ENCODE measurements at regions not wholly inside any gene's neighbourhood (a gene's known extent, or its start where the extent isn't known, plus 50 kb on each side); places are given as distances from the start of the nearest gene placed in this dataset.

- TF ChIP-seq AHDC1 (CRISPR knock-in tag; IDR thresholded peaks at IDR 0.05; ENCODE audit: borderline replicate concordance): peak; percentile 81
- TF ChIP-seq ZC3H4 (CRISPR knock-in tag; IDR thresholded peaks at IDR 0.05; ENCODE audit: borderline replicate concordance): no peak
- TF ChIP-seq ZNF878 (CRISPR knock-in tag; IDR thresholded peaks at IDR 0.05): 0 out of 2 replicates have a peak, but pooled peaks have one; percentile 51
- peak; percentile 91; the same call in 1 of the 2 replicates for TF ChIP-seq SALL1 (CRISPR knock-in tag; IDR thresholded peaks at IDR 0.05)
- no peak for TF ChIP-seq XRCC5 (optimal IDR thresholded peaks at IDR 0.05; ENCODE audit: low read length)
- no peak for TF ChIP-seq ZNF83 (CRISPR knock-in tag; IDR thresholded peaks at IDR 0.05; ENCODE audit: borderline replicate concordance)
- no peak for TF ChIP-seq ATF4 (CRISPR knock-in tag; IDR thresholded peaks at IDR 0.05)
- TF ChIP-seq ARID3A (IDR thresholded peaks at IDR 0.05; ENCODE audit: low read depth, low read length): peak; percentile 63
- TF ChIP-seq, protein P1, sequence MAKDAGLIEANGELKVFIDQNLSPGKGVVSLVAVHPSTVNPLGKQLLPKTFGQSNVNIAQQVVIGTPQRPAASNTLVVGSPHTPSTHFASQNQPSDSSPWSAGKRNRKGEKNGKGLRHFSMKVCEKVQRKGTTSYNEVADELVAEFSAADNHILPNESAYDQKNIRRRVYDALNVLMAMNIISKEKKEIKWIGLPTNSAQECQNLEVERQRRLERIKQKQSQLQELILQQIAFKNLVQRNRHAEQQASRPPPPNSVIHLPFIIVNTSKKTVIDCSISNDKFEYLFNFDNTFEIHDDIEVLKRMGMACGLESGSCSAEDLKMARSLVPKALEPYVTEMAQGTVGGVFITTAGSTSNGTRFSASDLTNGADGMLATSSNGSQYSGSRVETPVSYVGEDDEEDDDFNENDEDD (CRISPR knock-in tag; IDR thresholded peaks at IDR 0.05; ENCODE audit: borderline replicate concordance): peak; percentile 40; the same call in 1 of the 2 replicates
- TF ChIP-seq ZNF709 (CRISPR knock-in tag; IDR thresholded peaks at IDR 0.05): no peak
- TF ChIP-seq, protein P2, sequence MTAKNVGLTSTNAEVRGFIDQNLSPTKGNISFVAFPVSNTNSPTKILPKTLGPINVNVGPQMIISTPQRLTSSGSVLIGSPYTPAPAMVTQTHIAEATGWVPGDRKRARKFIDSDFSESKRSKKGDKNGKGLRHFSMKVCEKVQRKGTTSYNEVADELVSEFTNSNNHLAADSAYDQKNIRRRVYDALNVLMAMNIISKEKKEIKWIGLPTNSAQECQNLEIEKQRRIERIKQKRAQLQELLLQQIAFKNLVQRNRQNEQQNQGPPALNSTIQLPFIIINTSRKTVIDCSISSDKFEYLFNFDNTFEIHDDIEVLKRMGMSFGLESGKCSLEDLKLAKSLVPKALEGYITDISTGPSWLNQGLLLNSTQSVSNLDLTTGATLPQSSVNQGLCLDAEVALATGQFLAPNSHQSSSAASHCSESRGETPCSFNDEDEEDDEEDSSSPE (CRISPR knock-in tag; IDR thresholded peaks at IDR 0.05): peak; percentile 62; the same call in 1 of the 2 replicates
- TF ChIP-seq THRA (CRISPR knock-in tag; IDR thresholded peaks at IDR 0.05; ENCODE audit: borderline replicate concordance): peak; percentile 25; the same call in 1 of the 2 replicates
These were observed 111.6 kb downstream of the GOSR1 start (continued) for GRCh38 chr17:30588798-30589247.
